ENCODE measurements at regions not wholly inside any gene's neighbourhood (a gene's known extent, or its start where the extent isn't known, plus 50 kb on each side); places are given as distances from the start of the nearest gene placed in this dataset.

DNA sequence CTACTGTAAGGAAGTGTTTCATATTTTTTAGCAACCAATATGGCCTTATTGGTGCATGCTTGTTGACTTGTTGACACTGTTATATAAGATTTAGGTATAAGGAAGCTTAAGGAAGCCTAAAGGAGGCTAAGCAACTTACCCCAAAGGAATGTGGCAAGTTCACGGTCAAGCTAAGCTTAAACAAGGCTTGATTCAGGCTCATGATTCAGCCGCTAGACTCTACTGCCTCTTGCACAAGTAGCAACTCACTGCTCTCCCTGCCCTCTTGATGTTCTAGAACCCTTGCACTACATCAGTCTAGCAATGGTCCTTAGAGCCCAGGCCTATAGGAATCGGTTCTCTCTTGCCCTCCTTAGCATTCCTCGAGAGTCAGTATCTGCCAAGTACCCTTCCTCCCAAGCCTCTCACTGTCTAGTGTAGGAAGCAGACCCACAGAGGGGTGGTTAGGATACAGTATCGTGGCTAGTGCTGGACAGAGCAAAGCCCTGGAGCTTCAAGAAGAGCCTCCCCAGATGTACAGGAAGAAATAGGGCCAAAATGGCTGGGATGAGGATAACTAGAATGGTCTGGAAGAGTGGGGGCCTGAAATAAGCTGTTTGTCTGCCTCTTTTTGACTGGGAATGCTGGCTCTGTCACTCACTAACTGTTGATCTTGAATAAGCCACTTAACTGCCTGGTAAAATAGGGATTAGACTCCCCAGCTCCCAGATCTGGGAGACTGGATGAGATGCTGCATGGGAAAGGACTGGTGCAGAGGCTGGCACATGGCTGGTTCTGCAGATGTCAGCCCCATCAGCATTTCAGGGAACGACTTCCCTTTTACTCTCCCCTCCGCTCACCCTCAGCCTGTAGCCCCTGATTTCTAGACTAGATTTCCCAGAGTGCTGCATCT is 122.2 kb downstream of the NAV1 start:
- H3K4me3 ChIP-seq (ENCODE audit: low read length), result no peak overlapping the region
- TF ChIP-seq, protein P1, sequence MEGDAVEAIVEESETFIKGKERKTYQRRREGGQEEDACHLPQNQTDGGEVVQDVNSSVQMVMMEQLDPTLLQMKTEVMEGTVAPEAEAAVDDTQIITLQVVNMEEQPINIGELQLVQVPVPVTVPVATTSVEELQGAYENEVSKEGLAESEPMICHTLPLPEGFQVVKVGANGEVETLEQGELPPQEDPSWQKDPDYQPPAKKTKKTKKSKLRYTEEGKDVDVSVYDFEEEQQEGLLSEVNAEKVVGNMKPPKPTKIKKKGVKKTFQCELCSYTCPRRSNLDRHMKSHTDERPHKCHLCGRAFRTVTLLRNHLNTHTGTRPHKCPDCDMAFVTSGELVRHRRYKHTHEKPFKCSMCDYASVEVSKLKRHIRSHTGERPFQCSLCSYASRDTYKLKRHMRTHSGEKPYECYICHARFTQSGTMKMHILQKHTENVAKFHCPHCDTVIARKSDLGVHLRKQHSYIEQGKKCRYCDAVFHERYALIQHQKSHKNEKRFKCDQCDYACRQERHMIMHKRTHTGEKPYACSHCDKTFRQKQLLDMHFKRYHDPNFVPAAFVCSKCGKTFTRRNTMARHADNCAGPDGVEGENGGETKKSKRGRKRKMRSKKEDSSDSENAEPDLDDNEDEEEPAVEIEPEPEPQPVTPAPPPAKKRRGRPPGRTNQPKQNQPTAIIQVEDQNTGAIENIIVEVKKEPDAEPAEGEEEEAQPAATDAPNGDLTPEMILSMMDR (IDR thresholded peaks at IDR 0.05; ENCODE audit: insufficient read depth, low read depth, low read length, missing control alignments), result no peak
- peak; percentile 33 for DNase-seq (ENCODE audit: low read depth)

- TF ChIP-seq, protein P1 (IDR thresholded peaks at IDR 0.05; ENCODE audit: insufficient read depth, low read depth, low read length, missing control alignments), result no peak
- H3K4me3 ChIP-seq (ENCODE audit: low read length), result no peak overlapping the region
- DNase-seq (ENCODE audit: low read depth), result no peak
Measured at GRCh38 chr1:201661823-201662359, 123.0 kb downstream of the NAV1 start.

DNA sequence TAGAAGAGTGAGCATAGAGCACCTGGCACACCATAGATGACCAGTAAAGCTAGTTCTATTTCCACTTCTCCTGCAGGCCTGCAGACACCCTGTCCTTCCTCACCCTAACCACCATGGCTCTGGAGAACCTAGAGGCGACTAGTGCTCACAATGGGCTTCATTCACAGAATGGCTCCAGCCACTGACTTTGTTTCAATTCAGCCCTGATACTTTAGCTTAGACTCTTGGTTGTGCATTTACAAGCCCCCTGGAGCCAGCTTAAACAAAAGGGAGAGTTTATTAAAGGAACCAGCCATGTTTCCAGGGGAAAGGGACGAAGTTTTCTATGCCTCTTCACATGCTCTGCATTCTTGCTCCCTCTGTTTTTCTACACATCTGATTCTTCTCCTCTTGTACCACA is 123.7 kb downstream of the NAV1 start:
- TF ChIP-seq, protein P1 (IDR thresholded peaks at IDR 0.05; ENCODE audit: insufficient read depth, low read depth, low read length, missing control alignments), result no peak
- H3K4me3 ChIP-seq (ENCODE audit: low read length), result no peak overlapping the region
- DNase-seq (ENCODE audit: low read depth), result no peak

DNA sequence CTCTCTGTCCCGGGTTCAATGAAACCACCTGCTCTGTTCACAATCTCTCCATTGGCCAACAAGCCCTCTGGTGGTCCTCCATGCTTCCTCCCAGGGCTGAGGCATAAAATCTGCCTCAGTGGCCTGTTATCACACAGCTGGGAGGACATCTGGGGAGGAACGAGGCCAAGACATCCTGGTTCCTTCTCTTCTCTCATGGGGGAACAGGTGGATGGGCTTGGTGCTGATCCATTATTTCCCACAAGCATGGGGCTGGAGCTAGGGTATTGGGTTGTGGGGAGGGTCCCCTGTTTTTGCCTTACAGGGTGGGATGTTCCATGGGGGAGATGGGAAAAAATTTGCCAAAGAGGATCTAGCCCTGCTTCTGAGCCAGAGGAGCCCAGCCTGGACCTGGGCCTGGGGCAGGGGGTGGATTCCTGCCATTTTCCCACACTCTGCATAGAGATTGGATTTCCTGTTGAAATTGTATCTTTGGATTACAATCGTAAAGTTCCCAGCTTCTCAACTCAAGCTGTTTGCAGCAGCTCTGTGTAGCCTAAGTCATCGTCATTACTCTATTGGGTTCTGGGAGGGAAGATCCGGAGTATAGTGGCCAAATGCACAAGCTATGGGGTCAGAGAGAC is 124.7 kb downstream of the NAV1 start:
- H3K4me3 ChIP-seq (ENCODE audit: low read length), result no peak overlapping the region
- TF ChIP-seq, protein P1 (IDR thresholded peaks at IDR 0.05; ENCODE audit: insufficient read depth, low read depth, low read length, missing control alignments), result no peak
- DNase-seq (ENCODE audit: low read depth), result no peak

DNA sequence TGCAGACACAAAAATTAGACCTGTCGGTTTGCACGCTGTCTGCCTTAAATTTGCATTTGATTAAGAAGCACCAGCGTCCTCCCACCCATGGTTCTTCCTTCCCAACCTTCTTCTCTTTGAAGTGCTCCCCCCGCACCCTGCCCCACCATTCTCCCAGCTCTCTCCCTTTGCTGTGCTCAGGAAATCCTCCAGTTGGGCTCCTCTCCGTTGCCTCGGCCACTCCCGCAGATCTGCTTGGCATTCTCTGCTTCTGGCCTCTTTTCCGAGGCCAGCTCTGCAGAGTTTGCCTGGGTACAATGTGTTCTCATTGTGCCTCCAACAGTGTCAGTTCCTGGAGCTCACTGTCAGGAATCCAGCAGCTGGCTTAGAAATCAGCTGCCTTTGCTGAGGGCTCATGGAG is 126.1 kb downstream of the NAV1 start:
- TF ChIP-seq, protein P1 (IDR thresholded peaks at IDR 0.05; ENCODE audit: insufficient read depth, low read depth, low read length, missing control alignments), result no peak
- no peak overlapping the region for H3K4me3 ChIP-seq (ENCODE audit: low read length)
- DNase-seq (ENCODE audit: low read depth), result no peak

GRCh38 chr1:201666102-201666501 is 127.2 kb downstream of the NAV1 start:
- DNase-seq (ENCODE audit: low read depth), result no peak
- no peak overlapping the region for H3K4me3 ChIP-seq (ENCODE audit: low read length)
- TF ChIP-seq, protein P1 (IDR thresholded peaks at IDR 0.05; ENCODE audit: insufficient read depth, low read depth, low read length, missing control alignments), result no peak
